NCI-H1105 treated with DMSO at 0.1 percent for 48 hours (cell line): ENCODE measurements at regions not wholly inside any gene's neighbourhood (a gene's known extent, or its start where the extent isn't known, plus 50 kb on each side); places are given as distances from the start of the nearest gene placed in this dataset.
"Not testable (repeated sequence)": the region's sequence is repeated elsewhere in the genome, so short reads cannot be mapped to it uniquely, and the experiment has no call there.

Experiments
- DNase-seq: peaks from one replicate; lab custom pipeline; 2025; lab: John Stamatoyannopoulos, UW

- no peak for DNase-seq
Observed at GRCh38 chr12:62008703-62009102, 251.5 kb upstream of the USP15 start.

- no peak for DNase-seq
Observed at GRCh38 chr12:62009445-62009844, 250.8 kb upstream of the USP15 start.

GRCh38 chr12:62010331-62010906 is 249.8 kb upstream of the USP15 start:
- not testable (repeated sequence) for DNase-seq

DNA sequence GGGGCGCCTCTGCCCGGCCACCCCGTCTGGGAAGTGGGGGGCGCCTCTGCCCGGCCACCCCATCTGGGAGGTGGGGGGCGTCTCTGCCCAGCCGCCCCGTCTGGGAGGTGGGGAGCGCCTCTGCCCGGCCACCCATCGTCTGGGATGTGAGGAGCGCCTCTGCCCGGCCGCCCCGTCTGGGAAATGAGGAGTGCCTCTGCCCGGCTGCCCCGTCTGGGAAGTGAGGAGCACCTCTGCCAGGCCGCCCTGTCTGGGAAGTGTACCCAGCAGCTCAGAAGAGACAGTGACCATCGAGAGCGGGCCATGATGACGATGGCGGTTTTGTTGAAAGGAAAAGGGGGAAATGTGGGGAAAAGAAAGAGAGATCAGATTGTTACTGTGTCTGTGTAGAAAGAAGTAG is 249.2 kb upstream of the USP15 start:
- not testable (repeated sequence) for DNase-seq

DNA sequence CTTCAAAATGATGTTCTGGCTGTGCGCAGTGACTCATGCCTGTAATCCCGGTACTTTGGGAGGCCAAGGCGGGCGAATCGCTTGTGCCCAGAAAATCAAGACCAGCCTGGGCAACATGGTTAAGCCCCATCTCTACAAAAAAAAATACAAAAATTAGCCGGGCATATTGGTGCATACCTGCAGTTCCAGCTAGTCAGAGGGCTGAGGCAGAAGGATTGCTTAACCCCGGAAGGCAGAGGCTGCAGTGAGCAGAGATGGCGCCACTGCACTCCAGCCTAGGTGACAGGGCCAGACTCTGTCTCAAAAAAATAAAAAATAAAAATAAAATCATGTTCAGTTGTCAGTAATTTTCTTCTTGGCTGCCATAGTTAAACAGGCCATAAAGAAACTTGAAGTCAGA is 245.9 kb upstream of the USP15 start:
- DNase-seq, result no peak

GRCh38 chr12:62016021-62016420 is 244.2 kb upstream of the USP15 start:
- no peak for DNase-seq

DNA sequence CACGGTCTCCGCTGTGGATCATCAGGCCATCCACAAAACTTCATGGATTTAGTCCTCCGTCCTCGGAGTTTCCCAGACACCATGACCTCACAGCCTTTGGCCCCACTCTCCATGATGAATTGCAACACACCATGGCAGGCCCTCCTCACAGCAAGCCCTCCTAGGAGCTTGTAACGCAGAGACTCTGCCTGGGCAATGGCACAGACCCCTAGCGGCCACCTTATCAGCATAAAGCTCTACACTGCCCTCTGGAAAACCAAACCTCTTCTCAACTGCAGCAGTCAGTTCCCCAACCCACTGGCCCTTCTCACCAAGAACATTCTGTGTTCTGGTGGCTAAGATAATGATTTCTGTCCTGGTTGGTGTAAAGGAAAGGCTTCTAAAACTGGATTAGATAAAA is 238.4 kb upstream of the USP15 start:
- DNase-seq, result no peak

- DNase-seq, result no peak
Observed at GRCh38 chr12:62028536-62028935, 231.7 kb upstream of the USP15 start.

- DNase-seq, result no peak
Observed at GRCh38 chr12:62032870-62033269, 227.3 kb upstream of the USP15 start.

- DNase-seq, result no peak
Observed at GRCh38 chr12:62044450-62045135, 215.6 kb upstream of the USP15 start.

DNA sequence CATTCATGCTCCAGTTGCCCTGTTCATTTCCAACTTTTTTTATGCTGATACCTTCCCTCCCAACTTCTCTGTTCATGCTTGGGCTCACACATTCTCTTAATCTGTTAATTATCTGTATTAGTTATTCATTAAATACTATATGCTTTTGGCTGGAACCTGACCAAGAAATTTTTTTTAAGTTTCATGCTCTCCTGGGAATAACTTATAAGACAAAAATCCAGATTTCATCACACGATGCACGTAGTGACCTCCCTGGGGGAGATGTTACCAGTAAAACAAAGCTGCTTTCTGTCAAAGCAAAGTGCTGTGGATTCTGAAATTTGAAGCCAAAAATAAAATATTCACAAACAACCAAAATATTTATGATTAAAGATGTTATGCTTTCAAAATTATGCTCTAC is 215.0 kb upstream of the USP15 start:
- no peak for DNase-seq

DNA sequence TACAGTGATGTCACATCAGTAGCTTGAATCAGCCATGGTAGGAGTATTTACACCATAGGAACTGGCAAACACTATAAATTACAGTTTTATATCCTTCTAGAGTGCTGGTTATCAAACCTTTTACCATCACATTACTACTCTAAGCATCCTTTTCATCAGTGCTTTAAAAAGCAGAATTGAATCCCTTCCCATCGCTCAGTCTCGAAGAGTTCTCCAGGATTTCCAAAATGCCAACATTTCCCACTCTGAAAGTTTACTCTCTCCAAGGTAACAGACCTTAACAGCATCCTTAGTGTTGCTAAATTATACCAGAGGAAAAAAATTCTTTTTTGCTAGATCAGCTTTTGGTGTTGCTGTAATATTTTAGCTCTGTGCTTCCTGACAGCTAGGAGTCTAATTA is 209.4 kb upstream of the USP15 start:
- DNase-seq, result no peak

DNA sequence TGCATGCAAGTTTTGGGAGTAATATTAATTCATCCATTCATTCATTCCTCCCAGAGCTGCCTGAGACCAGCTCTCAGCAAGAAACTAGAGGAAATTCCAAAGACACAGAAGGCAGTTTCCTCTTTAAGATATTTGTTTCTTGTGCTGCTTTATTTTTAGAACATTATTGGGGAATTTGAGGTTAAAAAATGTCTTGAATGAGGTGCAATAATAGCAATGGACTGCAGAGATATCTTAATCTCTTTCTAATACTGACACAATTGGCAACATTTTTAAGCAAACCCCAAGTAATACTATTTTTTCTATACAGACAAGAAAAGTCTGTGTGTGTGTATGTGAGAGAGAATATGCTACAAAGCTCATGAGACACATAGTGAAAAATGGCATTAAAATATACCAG is 190.2 kb upstream of the USP15 start:
- DNase-seq, result no peak

DNA sequence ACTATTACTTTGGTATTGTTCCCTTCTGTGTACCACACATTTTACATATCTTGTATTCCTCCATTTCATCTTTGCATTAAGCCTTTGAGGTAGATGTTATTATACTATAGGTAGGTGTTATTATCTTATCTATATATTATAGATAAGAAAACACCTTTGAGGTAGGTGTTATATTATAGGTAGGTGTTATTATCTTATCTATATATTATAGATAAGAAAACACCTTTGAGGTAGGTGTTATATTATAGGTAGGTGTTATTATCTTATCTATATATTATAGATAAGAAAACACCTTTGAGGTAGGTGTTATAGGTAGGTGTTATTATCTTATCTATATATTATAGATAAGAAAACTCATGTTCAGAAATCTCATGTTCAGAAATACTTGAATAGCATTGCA is 187.0 kb upstream of the USP15 start:
- DNase-seq, result not testable (repeated sequence)

DNA sequence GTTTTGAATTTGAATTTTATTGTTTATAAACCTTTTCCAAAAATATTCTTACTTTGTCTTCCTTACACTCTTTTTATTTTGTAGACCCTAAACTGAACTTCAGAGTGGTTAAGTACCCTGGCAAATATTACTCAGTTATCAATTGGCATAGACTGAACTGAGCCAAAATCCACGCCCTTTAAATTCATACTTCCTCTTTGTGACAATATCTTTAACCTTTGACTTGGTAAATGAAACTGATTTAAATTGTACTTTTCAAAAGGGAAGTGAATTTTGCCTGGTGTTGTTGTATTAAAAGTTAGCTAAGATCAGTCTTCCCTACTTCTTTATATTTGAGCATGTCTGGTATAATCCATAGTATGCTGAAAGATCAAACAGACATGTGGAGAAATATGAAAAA is 184.3 kb upstream of the USP15 start:
- no peak for DNase-seq

DNA sequence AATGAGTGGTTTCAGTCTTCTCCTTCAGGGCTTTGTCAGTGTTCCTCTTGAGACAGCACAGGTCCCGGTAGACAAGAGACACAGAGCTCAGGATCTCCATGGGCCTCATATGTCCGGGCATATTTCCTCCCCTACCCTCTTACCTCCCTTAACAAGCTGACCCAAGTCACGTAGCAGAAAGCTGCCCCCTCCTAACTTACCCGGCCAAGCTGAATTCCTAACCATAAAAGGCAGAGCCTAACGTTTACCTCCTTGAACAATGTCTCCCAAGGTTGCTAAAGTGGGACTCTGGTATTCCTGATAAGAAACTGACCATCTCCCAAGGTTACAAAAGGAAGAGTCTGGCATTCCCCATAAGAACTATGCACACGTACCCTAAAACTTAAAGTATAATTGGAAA is 182.2 kb upstream of the USP15 start:
- DNase-seq, result no peak

DNA sequence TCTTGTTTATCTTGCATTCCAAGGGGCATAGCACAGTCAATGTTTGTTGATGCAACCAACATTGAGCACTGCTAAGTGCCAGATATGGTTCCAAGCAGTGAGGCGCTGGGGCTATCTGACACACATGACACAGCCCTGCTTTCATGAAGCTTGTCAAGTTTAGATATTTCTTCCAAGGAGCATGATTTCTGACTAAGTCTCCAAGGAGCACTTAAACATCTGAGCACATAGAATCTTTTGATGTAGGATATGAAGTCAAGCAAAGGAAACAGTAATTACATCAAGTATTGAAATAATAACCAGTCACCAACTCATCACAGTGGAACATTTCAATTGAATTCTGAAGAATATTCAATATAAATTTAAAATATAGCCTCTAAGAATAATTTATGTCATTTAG is 177.8 kb upstream of the USP15 start:
- DNase-seq, result no peak

GRCh38 chr12:62098132-62098531 is 162.1 kb upstream of the USP15 start:
- no peak for DNase-seq

- no peak for DNase-seq
Observed at GRCh38 chr12:62103748-62104147, 156.5 kb upstream of the USP15 start.

GRCh38 chr12:62106547-62107185 is 153.5 kb upstream of the USP15 start:
- no peak for DNase-seq

DNA sequence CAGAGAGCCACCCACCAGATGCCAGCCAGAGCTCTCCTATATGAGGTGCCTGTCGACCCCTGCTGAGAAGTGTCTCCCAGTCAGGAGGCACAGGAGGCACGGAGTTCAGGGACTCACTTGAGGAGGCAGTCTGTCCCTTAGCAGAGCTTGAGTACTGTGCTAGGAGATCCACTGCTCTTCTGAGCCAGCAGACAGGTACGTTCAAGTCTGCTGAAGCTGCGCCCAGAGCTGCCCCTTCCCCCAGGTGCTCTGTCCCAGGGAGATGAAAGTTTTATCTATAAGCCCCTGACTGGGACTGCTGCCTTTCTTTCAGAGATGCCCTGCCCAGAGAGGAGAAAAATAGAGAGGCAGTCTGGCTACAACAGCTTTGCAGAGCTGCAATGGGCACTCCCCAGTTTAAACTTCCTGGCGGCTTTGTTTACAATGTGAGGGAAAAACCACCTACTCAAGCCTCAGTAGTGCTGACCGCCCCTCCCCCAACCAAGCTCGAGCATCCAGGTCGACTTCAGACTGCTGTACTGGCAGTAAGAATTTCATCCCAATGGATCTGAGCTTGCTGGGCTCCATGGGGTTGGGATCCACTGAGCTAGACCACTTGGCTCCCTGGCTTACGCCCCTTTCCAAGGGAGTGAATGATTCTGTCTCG is 146.7 kb upstream of the USP15 start:
- no peak for DNase-seq

GRCh38 chr12:62116986-62117385 is 143.2 kb upstream of the USP15 start:
- no peak for DNase-seq

GRCh38 chr12:62123721-62124203 is 136.4 kb upstream of the USP15 start:
- peak; percentile 45 for DNase-seq
